HG03045 (cell line): ENCODE measurements at regions not wholly inside any gene's neighbourhood (a gene's known extent, or its start where the extent isn't known, plus 50 kb on each side); places are given as distances from the start of the nearest gene placed in this dataset.

Experiments used
- ATAC-seq: cut with Tn5 transposase; IDR thresholded peaks from one replicate; pipeline ENCODE4 v1.9.1; 2021; ENCODE audit warnings: mild to moderate bottlenecking, moderate library complexity; ENCODE audit not compliant: unreplicated experiment

DNA sequence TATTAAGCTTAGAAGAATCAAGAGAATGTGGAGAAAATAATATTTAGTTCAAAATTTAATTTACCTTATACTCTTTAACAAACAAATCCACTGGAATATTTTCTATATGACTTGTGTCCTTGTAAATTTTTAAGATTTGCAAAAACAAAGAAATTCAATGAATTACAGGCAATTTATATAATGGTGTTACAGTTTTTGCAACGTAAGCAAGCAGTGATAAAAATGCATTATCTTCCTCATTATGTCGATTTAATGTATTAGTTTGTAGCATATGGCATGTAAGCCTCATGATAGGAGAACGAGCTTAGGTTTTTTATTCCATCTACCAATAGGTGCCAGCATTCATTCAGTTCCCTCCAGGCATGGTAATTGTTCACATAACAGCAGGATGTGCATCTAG, 100.0 kb upstream of the PCDH9 start:
- no peak for ATAC-seq

DNA sequence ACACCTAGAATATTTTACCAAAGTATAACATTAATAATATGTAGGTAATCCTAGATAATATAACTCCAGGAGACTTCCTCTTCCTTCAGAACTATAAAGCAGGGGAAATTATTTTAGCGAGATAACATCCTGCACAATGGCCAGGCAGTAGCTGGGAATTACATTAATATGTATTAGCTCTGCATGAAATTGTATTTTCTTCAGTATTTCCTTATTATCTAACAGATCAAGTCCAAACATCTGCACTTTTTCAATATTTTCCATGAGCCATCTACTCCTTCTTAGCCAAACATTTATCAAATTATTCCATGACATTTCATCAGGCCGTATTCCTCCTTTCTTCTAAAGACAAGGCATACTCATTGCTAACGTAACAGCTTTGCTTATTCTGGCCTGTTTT, 98.8 kb upstream of the PCDH9 start:
- ATAC-seq = no peak

DNA sequence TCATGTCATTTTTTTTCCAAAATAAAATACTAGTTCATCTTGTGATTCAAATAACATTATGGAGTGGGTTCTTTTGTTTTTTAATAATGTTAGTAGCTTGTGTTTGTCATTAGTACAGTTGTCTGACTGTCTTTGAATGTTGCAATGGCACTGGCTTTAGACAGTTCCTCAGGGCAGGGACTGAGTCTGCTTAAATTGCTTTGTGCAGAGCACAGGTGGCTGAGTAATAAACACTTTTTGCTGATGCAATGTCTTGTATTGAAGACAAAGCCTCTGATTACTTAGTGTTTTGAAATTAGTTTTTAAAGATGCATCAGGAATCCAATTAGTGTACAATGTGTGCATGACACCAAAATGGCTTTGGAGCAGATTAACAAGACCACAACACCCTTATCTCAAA, 88.7 kb upstream of the PCDH9 start:
- no peak for ATAC-seq

DNA sequence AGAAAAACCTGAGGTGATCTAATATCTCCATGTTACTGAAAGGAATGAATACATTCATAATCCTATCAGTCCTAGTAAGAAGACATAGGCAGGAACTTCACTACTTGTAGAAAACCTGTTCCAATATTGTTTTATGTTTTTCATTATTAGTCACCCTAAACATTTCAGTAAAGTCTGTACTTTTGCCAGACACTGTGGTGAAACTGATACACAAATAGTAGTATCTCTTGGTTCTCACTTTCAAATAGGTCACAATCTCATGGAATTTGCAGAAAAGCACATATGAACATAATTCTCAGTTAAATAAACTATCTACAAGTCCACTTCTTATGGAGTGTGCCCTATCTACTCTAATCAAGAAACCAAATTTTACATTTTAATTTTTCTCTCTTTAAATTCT, 88.3 kb upstream of the PCDH9 start:
- no peak for ATAC-seq

DNA sequence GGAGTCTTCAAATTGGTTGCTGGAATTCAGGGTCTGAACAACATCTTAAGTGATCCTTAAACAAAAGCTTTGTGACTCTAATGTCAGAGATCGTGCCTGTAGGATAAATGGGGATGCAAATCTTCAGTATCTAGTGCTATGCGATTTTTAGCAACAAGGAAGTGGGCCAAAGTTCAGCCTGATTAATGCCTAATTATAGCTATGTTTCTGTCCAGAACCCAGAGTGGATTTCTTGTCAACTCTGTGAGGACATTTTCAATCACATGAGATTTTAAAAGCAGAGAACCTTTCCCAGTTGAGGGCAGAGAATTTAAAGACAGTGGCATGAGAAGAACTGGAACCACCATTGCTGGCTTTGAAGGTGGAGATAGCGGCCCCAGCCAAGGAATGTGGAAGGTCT, 84.3 kb upstream of the PCDH9 start:
- no peak for ATAC-seq

DNA sequence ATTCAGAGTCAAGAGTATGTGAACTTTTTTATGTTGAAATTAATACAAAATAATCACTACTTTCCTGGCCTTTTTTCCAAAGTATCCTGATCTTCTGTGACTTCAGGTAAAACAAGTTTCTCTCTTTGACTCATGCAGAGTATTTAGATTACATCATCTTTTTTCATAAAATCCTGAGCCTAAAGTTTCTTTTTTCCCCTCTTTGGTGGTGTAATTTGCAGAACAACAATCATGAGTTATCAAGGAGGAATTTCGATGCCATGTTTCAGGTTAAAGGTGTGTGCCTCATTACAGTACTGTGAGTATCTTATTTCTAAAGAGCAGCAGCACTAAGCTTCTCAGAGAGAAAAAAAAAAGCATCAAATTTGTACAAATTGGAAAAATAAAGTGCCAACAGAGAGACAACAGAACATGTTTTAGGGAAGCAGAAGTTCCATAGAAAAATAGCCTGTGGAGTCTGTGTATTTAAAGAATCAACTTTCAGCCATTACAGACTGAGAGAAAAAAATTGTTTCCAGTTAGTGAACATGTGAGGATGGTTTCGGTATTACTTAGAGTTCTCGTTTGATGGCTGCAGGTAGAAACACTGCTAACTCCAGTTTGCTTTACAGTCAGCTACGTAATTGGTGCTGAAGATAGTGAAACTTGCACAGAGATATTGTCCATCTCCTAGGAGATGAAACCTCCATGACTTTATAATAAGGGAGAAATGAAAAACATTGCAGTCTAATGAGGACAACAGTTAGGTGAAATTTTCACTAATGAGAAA, 78.1 kb upstream of the PCDH9 start:
- ATAC-seq = no peak

DNA sequence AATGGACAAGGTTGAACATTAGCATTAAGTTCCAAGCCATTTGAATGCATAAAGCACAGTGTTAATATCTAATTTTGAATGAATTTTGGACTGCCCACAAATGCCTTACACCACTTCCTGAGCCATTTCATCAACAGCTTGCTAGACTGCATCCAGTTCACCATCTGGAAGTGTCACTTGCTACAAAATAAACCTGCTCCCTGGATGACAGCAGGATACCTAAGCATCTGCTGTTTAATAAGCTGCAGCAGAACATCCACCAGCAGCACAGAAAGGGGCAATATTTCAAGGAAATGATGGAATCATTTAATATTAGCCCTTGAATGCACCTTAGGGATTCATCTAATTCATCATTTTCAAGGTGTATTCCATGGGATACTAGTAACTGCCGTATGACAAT, 76.6 kb upstream of the PCDH9 start:
- no peak for ATAC-seq

DNA sequence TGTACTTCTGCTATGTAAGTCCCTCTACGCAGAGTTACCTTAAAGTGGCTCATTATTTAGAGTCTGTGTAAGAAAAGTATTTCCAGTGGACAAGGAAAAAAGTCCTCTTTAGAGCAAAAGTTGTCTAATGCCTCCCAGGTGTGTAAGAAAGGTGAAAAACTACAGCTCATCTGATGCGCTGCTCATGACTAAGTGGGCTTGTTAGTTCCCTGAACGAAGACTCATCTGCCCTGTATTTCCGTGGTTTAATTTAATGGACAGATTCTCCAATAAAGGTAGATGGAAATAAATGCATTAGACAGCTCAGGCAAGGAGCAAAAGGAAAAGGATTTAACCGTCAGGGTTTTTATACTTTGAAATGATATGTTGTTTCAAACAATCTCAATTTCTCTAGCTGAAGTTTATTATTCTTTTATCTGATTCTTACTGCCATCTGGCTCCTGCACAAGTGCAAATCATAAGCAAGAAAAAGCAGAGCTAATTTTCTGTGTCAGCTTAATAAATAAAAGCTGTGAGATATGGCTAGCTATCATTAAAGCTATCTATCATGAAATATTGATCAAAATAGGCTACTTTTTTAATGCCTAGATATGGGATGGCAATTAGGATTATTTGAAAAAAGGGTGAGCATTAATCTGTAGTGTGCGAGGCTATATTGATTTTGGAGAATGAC, 73.7 kb upstream of the PCDH9 start:
- ATAC-seq = no peak

DNA sequence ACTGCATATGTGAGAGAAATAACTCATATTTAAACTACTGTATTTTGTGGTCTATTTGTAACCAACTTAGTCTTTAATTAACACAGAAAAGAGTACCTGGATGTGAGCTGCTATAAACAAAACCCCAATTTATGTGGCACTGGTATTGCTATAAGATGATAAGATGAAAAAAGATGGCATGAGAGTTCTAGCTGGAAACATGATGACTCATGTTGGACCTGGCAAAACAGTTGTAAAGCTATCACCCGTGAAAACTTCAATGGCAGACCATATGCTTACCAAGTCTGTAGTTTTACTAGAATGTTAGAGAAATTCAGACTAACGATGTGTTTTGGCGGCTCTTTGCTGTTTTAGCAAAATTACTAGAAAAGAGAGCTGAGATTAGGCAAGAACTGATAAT, 69.6 kb upstream of the PCDH9 start:
- no peak for ATAC-seq

DNA sequence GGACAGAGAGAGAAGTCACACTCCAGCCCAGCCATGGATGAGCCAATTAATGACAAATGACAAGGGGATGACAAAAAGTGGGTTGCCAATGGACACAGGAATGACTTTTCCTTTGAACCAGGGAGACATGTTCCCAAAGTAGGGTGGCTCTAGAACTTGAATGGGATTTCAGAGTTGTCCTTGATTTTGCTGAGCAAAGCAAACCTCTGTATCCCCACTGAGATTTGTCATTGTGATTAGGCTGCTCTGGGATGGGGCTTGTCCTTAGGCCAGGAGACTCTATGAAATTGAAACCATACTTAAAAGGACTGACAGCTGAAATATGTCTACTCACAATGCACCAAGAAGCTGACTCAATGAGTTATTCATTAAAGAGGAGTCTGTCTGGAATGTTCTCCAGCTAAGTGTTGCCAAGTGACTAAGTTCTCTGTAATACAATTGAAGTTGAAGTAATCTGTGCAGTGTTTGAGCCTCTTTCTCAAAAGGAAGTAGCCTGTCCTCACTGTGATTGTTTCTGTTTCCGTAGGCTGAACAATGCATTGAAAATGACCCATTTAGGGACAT, 69.0 kb upstream of the PCDH9 start:
- no peak for ATAC-seq

DNA sequence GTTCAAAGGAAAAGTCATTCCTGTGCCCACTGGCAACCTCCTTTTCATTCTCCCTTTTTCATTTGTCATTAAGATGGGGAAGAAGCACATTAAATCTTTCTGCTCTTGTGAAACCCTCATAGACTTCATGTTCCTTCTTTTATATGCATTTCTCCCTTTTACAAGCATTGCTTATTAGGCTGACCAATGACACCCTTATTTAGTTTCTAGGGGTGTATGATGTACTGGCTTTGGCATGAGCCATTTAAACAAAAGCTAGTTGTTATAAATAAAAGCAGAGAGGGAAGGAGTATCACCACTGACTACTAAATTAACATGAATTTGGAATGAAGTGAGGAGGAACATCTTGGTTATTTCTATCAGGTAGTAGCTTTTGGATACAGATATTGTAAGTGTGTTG, 68.2 kb upstream of the PCDH9 start:
- ATAC-seq = no peak

DNA sequence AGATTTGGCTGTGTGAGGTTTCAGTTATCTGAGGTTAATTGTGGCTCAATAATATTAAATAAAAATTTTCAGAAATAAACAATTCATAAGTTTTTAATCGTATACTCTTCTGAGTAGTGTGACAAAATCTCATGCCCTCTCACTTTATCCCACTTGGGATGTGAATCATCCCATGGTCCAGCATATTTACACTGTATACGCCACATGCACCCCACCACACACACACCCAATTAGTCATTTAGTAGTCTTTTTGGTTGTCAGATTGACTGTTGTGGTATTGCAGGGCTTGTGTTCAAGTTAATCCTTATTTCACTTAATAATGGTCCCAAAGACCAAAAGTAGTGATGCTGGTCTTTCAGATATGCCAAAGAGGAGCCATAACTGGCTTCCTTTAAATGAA, 66.4 kb upstream of the PCDH9 start:
- ATAC-seq = no peak

DNA sequence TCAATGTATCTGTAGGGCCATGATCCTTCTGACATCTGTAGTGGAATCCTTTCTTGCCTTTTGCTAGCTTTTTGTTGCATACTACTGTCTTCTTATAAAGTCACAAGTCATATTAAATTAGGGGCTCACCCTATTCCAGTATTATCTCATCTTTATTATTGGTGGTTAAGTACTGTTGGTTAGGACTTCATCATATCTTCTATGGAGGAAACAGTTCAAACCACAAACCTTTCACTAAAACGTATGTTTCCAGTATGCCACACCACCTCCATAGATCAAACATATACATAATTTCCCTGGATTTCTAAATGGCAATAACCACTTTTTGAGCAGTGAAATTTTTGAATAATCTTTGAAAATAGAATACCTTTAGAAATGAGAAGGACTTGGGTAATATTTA, 62.8 kb upstream of the PCDH9 start:
- no peak for ATAC-seq

DNA sequence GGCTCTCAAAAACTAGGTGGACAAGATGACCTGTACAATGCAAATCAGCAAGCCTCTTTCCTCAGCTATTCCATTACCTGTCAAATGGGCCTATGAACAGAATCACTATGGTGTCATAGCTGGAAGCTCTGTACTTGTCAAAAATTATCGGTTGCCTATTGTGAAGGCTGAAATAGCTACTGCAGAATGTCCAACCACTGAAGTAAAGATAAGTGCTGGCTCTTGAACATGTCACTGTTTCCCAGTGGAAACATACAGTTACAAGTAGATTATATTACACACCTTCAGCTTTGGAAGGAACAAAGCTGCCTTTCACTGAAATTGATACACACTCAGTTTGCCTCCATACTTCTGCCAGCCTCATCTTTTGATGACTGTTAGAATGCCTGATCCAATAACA, 55.5 kb upstream of the PCDH9 start:
- no peak for ATAC-seq

DNA sequence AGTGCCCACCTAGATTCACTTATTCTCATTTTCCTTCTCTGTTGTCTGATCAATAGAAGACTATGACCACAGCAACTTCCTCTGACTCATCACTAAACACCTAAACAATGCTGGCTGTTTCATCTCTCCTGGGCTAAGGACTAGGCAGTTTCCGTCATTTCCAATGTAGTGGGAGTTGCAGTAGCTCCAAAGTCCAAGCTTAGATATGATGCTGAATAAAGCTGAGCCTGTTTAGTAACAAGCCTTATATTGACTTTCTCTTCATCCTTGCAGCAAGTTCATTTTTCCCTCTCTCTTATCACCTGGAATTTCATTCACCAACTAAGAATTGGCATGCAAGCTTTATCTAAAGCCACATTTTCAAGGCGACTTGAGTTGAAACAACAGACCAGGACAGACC, 53.5 kb upstream of the PCDH9 start:
- no peak for ATAC-seq

DNA sequence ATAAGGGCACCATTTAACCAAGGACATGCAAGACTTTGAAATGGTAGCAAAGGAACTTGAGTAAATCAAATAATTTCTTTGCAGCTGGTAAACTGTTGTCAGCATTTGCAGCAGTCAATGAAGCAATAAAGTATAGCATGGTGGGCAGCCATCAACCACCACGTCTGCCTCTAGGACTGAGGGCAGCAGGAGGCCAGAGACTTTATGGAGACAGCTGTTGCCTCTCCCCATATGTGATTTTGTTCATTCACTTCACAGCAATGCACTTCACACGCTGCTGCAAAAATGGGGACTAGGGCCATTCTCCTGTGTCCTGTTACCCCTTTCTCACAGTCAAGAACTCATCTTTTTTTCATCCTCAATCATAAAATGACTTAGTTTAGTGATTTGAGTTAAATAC, 51.3 kb upstream of the PCDH9 start:
- no peak for ATAC-seq
